ENCODE measurements at regions not wholly inside any gene's neighbourhood (a gene's known extent, or its start where the extent isn't known, plus 50 kb on each side); places are given as distances from the start of the nearest gene placed in this dataset.

- TF ChIP-seq CREB5 (CRISPR knock-in tag; IDR thresholded peaks at IDR 0.05; ENCODE audit: low read depth) (no peak), BACH2 (CRISPR knock-in tag; IDR thresholded peaks at IDR 0.05; ENCODE audit: borderline replicate concordance) (no peak), ZFP3 (CRISPR knock-in tag; IDR thresholded peaks at IDR 0.05) (no peak), TSHZ2 (CRISPR knock-in tag; IDR thresholded peaks at IDR 0.05) (no peak), ZC3H10 (CRISPR knock-in tag; IDR thresholded peaks at IDR 0.05) (no peak), SNAI2 (CRISPR knock-in tag; IDR thresholded peaks at IDR 0.05) (no peak), CSRNP3 (CRISPR knock-in tag; IDR thresholded peaks at IDR 0.05) (no peak), ISL1 (CRISPR knock-in tag; IDR thresholded peaks at IDR 0.05) (no peak), PPARA (CRISPR knock-in tag; IDR thresholded peaks at IDR 0.05; ENCODE audit: borderline replicate concordance) (no peak), OSR1 (CRISPR knock-in tag; IDR thresholded peaks at IDR 0.05) (no peak), GLIS3 (CRISPR knock-in tag; IDR thresholded peaks at IDR 0.05) (no peak), POU6F1 (CRISPR knock-in tag; IDR thresholded peaks at IDR 0.05; ENCODE audit: borderline replicate concordance, low read depth) (no peak)
These were observed 1065.2 kb downstream of the ZPLD1 start for GRCh38 chr3:103499967-103500366.
